Astrocyte of the spinal cord (primary cell): ENCODE measurements at regions not wholly inside any gene's neighbourhood (a gene's known extent, or its start where the extent isn't known, plus 50 kb on each side); places are given as distances from the start of the nearest gene placed in this dataset.

Source experiments
- DNase-seq: peaks from one replicate; pipeline ENCODE4 v3.0.0; 2011; ENCODE audit warnings: low read depth, low spot score
- H3K4me3 ChIP-seq: 2 replicates; pipeline ENCODE4 v1.5.1; 2011; ENCODE audit warnings: low read depth, mild to moderate bottlenecking, low read length, moderate library complexity
- in situ Hi-C: cut with HindIII; loops from 2 replicates; pipeline ENCODE4 v1.10.0; 2017; ENCODE audit warnings: low sequenced_read_pairs
- TF ChIP-seq, protein P1 (sequence below): IDR thresholded peaks from 2 replicates; pipeline ENCODE4 v1.5.1; 2012; ENCODE audit warnings: low read depth, mild to moderate bottlenecking, low read length, inconsistent platforms

- DNase-seq: no peak
- TF ChIP-seq, protein P1, sequence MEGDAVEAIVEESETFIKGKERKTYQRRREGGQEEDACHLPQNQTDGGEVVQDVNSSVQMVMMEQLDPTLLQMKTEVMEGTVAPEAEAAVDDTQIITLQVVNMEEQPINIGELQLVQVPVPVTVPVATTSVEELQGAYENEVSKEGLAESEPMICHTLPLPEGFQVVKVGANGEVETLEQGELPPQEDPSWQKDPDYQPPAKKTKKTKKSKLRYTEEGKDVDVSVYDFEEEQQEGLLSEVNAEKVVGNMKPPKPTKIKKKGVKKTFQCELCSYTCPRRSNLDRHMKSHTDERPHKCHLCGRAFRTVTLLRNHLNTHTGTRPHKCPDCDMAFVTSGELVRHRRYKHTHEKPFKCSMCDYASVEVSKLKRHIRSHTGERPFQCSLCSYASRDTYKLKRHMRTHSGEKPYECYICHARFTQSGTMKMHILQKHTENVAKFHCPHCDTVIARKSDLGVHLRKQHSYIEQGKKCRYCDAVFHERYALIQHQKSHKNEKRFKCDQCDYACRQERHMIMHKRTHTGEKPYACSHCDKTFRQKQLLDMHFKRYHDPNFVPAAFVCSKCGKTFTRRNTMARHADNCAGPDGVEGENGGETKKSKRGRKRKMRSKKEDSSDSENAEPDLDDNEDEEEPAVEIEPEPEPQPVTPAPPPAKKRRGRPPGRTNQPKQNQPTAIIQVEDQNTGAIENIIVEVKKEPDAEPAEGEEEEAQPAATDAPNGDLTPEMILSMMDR: no peak
- in situ Hi-C loops: no loop called here
- H3K4me3 ChIP-seq: no peak overlapping the region
Measured at GRCh38 chr4:136691607-136692006, 840.7 kb downstream of the PCDH18 start.

GRCh38 chr4:136690360-136690759, 841.9 kb downstream of the PCDH18 start:
- in situ Hi-C loops: no loop called here
- no peak overlapping the region for H3K4me3 ChIP-seq
- peak; percentile 10 for DNase-seq
- TF ChIP-seq, protein P1: no peak

DNA sequence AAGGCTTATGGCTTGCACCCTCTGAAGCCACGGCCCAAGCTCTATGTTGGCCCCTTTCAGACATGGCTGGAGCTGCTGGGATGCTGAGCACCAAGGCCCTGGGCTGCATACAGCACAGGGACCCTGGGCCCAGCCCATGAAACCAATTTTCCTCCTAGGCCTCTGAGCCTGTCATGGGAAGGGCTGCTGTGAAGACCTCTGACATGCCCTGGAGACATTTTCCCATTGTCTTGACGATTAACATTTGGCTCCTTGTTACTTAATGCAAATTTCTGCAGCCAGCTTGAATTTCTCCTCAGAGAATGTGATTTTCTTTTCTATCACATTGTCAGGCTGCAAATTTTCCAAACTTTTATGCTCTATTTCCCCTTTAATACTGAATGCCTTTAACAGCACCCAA, 844.7 kb downstream of the PCDH18 start:
- TF ChIP-seq, protein P1: no peak
- no peak for DNase-seq
- H3K4me3 ChIP-seq: no peak overlapping the region
- in situ Hi-C loops: no loop called here

- in situ Hi-C loops: no loop called here
- TF ChIP-seq, protein P1: peak; percentile 9
Measured at GRCh38 chr4:136687118-136687517, 845.2 kb downstream of the PCDH18 start.

GRCh38 chr4:136680761-136681160, 851.5 kb downstream of the PCDH18 start:
- TF ChIP-seq, protein P1: no peak
- in situ Hi-C loops: no loop called here
- no peak overlapping the region for H3K4me3 ChIP-seq
- no peak for DNase-seq

More at GRCh38 chr4:136687118-136687517, 845.2 kb downstream of the PCDH18 start:
- no peak overlapping the region for H3K4me3 ChIP-seq
- no peak for DNase-seq

GRCh38 chr4:136680271-136680670, 852.0 kb downstream of the PCDH18 start:
- in situ Hi-C loops: no loop called here
- DNase-seq: peak; percentile 2
- H3K4me3 ChIP-seq: no peak overlapping the region
- TF ChIP-seq, protein P1: no peak

GRCh38 chr4:136670265-136670664, 862.0 kb downstream of the PCDH18 start:
- TF ChIP-seq, protein P1: no peak
- no peak overlapping the region for H3K4me3 ChIP-seq
- in situ Hi-C loops: no loop called here
- no peak for DNase-seq
